ENCODE measurements at regions not wholly inside any gene's neighbourhood (a gene's known extent, or its start where the extent isn't known, plus 50 kb on each side); places are given as distances from the start of the nearest gene placed in this dataset.

DNA sequence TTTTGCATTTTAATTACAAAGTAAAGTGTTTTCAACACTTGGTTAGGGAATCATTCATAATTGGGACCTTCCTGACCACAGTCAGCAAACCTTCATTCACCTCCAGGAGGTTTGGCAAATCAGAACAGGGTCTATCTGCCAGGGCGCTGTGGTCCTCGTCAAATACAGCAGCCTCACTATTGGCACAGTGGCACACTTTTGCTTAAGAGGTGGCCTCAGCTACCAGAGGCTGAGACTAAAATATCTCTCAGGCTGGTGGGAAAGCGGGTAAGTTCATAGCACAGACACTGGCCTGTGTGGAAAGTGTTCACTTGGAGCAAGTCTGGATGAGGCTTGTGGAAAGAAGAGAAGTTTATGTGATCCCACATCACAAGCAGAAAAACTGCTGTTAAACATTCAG, 268.6 kb upstream of the DAPK1 start:
- Mint-ChIP-seq H3K4me3 (ENCODE audit: unreplicated experiment) (no peak overlapping the region), H3K27me3 (ENCODE audit: unreplicated experiment) (no peaks in the 10 kb centered on the region), H3K27ac (ENCODE audit: unreplicated experiment) (peak overlapping the region; percentile 54), H3K36me3 (ENCODE audit: unreplicated experiment) (peaks cover 5% of the 10 kb centered on the region), H3K9me3 (ENCODE audit: unreplicated experiment) (peaks cover 29% of the 10 kb centered on the region), H3K4me1 (ENCODE audit: unreplicated experiment) (peaks cover 63% of the 10 kb centered on the region)
- DNase-seq (ENCODE audit: extremely low spot score, unreplicated experiment): no peak
- TF ChIP-seq, protein P1, sequence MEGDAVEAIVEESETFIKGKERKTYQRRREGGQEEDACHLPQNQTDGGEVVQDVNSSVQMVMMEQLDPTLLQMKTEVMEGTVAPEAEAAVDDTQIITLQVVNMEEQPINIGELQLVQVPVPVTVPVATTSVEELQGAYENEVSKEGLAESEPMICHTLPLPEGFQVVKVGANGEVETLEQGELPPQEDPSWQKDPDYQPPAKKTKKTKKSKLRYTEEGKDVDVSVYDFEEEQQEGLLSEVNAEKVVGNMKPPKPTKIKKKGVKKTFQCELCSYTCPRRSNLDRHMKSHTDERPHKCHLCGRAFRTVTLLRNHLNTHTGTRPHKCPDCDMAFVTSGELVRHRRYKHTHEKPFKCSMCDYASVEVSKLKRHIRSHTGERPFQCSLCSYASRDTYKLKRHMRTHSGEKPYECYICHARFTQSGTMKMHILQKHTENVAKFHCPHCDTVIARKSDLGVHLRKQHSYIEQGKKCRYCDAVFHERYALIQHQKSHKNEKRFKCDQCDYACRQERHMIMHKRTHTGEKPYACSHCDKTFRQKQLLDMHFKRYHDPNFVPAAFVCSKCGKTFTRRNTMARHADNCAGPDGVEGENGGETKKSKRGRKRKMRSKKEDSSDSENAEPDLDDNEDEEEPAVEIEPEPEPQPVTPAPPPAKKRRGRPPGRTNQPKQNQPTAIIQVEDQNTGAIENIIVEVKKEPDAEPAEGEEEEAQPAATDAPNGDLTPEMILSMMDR (IDR thresholded peaks at IDR 0.05): no peak

DNA sequence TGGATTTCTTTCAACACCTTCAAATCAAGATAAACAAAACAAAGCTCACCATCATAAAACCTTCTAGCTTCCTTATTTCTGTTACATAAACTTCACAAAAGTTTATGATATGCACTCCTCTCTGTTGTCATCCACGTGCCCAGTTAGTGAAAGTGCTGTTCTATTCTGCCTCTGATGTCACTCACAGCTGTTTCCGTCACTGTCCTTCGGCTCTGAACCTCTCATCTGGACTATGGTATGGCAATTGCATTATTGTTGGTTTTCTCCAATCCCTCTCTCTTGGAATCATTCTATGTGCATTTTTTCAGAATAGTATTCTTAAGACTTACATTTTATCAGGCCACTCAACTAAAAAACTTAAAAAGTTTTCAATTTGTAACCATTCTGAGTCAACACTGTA, 264.2 kb upstream of the DAPK1 start:
- H3K9me3 Mint-ChIP-seq (ENCODE audit: unreplicated experiment): peaks cover 22% of the 10 kb centered on the region

DNA sequence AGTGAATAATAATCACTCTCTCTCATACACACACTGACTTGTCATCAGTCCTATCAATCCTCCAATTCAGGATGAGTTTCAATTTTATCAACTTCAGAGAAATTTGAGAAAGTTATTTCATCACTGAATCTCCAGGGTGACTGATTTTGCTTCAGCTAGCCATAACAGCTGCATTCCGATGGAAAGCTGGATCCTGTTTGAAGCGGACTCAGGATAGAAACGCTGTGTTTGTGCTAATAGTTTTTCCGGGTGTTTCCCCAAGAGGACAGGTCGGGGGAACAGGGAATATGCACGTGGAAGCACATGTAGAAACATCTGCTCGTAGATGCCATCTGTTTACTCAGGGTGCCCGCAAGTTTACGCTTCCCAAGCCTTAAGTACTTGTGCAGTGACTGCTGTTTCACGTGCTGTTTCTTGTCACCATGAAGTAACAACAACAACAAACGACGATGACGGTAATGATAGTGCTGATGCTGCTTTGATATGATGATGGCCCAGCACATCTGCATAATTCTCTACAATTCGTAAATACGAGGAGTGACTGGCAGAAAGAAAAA, 263.7 kb upstream of the DAPK1 start:
- Mint-ChIP-seq H3K27me3 (ENCODE audit: unreplicated experiment) (no peaks in the 10 kb centered on the region), H3K4me1 (ENCODE audit: unreplicated experiment) (peaks cover 50% of the 10 kb centered on the region), H3K9me3 (ENCODE audit: unreplicated experiment) (peaks cover 22% of the 10 kb centered on the region), H3K4me3 (ENCODE audit: unreplicated experiment) (no peak overlapping the region), H3K36me3 (ENCODE audit: unreplicated experiment) (peaks cover 5% of the 10 kb centered on the region), H3K27ac (ENCODE audit: unreplicated experiment) (peak overlapping the region; percentile 6)
- TF ChIP-seq, protein P1 (IDR thresholded peaks at IDR 0.05): no peak
- DNase-seq (ENCODE audit: extremely low spot score, unreplicated experiment): no peak

More for the DNA sequence above, 264.2 kb upstream of the DAPK1 start:
- Mint-ChIP-seq H3K27ac (ENCODE audit: unreplicated experiment) (peak overlapping the region; percentile 6), H3K27me3 (ENCODE audit: unreplicated experiment) (no peaks in the 10 kb centered on the region), H3K4me3 (ENCODE audit: unreplicated experiment) (no peak overlapping the region), H3K36me3 (ENCODE audit: unreplicated experiment) (peaks cover 5% of the 10 kb centered on the region), H3K4me1 (ENCODE audit: unreplicated experiment) (peaks cover 51% of the 10 kb centered on the region)
- TF ChIP-seq, protein P1 (IDR thresholded peaks at IDR 0.05): no peak
- DNase-seq (ENCODE audit: extremely low spot score, unreplicated experiment): no peak

DNA sequence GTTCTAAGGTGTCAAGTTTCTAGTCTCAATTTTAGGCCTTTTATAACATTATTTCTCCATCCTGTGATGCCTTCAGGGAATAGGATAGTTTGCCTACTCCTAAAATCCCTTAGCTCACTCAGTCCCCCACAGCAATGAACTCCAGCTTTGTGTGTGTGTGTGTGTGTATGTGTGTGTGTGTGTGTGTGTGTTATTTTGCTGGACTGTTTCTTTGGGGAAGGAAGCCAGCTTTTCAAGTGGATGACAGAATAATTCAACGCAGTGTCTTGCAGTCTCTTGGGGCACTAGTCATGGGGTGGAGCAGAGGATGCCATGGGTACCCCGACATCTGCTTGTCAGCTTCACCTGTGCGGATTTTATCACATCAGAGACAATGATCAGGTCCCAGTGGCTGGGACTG, 262.8 kb upstream of the DAPK1 start:
- no peak for DNase-seq (ENCODE audit: extremely low spot score, unreplicated experiment)
- TF ChIP-seq, protein P1 (IDR thresholded peaks at IDR 0.05): no peak
- Mint-ChIP-seq H3K4me3 (ENCODE audit: unreplicated experiment) (no peak overlapping the region), H3K27ac (ENCODE audit: unreplicated experiment) (no peak overlapping the region), H3K9me3 (ENCODE audit: unreplicated experiment) (peaks cover 22% of the 10 kb centered on the region), H3K27me3 (ENCODE audit: unreplicated experiment) (no peaks in the 10 kb centered on the region), H3K4me1 (ENCODE audit: unreplicated experiment) (peaks cover 46% of the 10 kb centered on the region), H3K36me3 (ENCODE audit: unreplicated experiment) (peaks cover 5% of the 10 kb centered on the region)

DNA sequence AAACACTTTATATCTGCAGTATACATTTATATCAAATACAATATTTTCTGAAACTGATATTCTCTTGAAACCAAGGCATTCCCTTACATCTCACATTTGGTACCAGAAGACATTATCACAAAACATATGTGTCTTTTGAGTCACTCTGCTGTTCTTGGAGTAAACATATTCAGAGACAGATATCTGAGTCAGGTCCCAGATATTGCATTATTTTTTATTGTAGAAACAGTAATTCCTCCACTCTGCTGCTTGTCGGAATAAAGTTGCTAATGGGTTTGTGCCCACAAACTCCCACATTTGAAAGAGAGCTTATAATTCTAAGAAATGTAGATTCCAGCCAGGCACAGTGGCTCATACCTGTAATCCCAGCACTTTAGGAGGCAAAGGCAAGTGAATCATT, 261.1 kb upstream of the DAPK1 start:
- Mint-ChIP-seq H3K36me3 (ENCODE audit: unreplicated experiment) (peaks cover 3% of the 10 kb centered on the region), H3K4me1 (ENCODE audit: unreplicated experiment) (peaks cover 43% of the 10 kb centered on the region), H3K27ac (ENCODE audit: unreplicated experiment) (no peak overlapping the region), H3K4me3 (ENCODE audit: unreplicated experiment) (no peak overlapping the region), H3K9me3 (ENCODE audit: unreplicated experiment) (peaks cover 20% of the 10 kb centered on the region), H3K27me3 (ENCODE audit: unreplicated experiment) (no peaks in the 10 kb centered on the region)
- DNase-seq (ENCODE audit: extremely low spot score, unreplicated experiment): no peak
- TF ChIP-seq, protein P1 (IDR thresholded peaks at IDR 0.05): no peak
